ENCODE measurements at regions not wholly inside any gene's neighbourhood (a gene's known extent, or its start where the extent isn't known, plus 50 kb on each side); places are given as distances from the start of the nearest gene placed in this dataset.

DNA sequence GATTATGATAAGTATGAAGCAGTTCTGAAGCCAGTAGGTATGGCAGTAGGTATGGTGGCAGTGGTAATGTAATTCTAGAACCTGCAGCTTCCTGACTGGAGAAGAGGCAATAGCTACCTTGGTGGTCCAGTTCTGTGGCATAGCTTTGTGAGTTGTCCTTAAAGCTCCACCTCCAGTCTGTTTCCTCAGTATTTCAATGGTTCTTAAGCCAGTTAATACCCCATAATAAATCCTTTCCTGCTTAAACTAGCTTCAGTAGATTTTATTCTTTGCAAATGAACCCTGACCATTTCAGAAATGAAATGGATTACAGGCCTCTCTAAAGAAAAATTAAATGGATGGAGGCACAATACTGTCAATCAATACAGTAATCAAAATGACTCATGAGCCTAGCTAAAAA is 117.8 kb upstream of the KRAS start:
- H3K36me3 ChIP-seq (ENCODE audit: control insufficient read depth, insufficient read depth, low read length) = no peaks in the 10 kb centered on the region
- no peak overlapping the region for H3K4me3 ChIP-seq (replicated peaks; ENCODE audit: low read depth, low read length)
- DNase-seq (ENCODE audit: extremely low read depth, insufficient read length) = no peak
- no peaks in the 10 kb centered on the region for H3K27me3 ChIP-seq (replicated peaks; ENCODE audit: control insufficient read depth, insufficient read depth, low read length)
- TF ChIP-seq, protein P1, sequence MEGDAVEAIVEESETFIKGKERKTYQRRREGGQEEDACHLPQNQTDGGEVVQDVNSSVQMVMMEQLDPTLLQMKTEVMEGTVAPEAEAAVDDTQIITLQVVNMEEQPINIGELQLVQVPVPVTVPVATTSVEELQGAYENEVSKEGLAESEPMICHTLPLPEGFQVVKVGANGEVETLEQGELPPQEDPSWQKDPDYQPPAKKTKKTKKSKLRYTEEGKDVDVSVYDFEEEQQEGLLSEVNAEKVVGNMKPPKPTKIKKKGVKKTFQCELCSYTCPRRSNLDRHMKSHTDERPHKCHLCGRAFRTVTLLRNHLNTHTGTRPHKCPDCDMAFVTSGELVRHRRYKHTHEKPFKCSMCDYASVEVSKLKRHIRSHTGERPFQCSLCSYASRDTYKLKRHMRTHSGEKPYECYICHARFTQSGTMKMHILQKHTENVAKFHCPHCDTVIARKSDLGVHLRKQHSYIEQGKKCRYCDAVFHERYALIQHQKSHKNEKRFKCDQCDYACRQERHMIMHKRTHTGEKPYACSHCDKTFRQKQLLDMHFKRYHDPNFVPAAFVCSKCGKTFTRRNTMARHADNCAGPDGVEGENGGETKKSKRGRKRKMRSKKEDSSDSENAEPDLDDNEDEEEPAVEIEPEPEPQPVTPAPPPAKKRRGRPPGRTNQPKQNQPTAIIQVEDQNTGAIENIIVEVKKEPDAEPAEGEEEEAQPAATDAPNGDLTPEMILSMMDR (IDR thresholded peaks at IDR 0.05; ENCODE audit: insufficient read depth, low read length, poor library complexity, severe bottlenecking) = no peak

DNA sequence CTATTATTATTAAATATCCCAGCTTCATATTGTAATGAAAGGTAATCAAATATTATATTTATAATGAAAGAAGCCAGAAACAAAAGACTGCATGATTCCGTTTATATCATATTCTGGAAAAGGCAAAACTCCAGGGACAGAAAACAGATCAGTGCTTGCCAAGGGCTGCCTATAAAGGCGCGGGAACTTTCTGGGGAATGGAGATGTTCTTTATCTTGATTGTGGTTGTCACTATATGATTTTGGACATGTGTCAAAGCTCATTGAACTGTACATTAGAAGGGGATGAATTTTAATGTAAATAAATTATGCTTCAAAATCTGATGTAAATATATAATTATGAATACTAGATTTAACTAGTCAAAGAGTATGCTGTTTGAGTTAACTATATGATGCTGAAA is 115.4 kb upstream of the KRAS start:
- H3K4me3 ChIP-seq (replicated peaks; ENCODE audit: low read depth, low read length) = no peak overlapping the region
- no peaks in the 10 kb centered on the region for H3K27me3 ChIP-seq (replicated peaks; ENCODE audit: control insufficient read depth, insufficient read depth, low read length)
- H3K36me3 ChIP-seq (ENCODE audit: control insufficient read depth, insufficient read depth, low read length) = no peaks in the 10 kb centered on the region
- no peak for DNase-seq (ENCODE audit: extremely low read depth, insufficient read length)
- TF ChIP-seq, protein P1 (IDR thresholded peaks at IDR 0.05; ENCODE audit: insufficient read depth, low read length, poor library complexity, severe bottlenecking) = no peak

DNA sequence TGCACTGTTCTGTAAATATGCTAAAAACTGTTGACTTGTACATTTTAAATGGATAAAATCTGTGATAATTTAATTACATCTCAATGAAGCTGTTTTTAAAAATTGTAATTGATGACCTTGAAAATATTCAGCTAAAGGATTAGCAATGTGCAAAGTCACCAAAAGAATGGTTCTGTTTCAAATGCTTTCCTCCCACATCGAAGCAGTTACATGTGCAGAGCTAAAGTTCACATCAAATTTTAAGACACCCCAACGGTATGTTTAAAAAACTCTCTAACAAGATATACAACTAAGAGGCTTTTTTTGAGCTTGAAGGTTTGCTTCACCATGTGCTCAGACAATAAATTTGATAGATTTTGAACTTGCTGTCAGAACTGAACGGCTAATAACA is 114.6 kb upstream of the KRAS start:
- Histone ChIP-seq H3K27me3 (replicated peaks; ENCODE audit: control insufficient read depth, insufficient read depth, low read length) (no peaks in the 10 kb centered on the region; the same call in 1 of the 2 replicates), H3K4me3 (replicated peaks; ENCODE audit: low read depth, low read length) (no peak overlapping the region), H3K36me3 (ENCODE audit: control insufficient read depth, insufficient read depth, low read length) (no peaks in the 10 kb centered on the region)
- DNase-seq (ENCODE audit: extremely low read depth, insufficient read length) = no peak
- TF ChIP-seq, protein P1 (IDR thresholded peaks at IDR 0.05; ENCODE audit: insufficient read depth, low read length, poor library complexity, severe bottlenecking) = no peak

DNA sequence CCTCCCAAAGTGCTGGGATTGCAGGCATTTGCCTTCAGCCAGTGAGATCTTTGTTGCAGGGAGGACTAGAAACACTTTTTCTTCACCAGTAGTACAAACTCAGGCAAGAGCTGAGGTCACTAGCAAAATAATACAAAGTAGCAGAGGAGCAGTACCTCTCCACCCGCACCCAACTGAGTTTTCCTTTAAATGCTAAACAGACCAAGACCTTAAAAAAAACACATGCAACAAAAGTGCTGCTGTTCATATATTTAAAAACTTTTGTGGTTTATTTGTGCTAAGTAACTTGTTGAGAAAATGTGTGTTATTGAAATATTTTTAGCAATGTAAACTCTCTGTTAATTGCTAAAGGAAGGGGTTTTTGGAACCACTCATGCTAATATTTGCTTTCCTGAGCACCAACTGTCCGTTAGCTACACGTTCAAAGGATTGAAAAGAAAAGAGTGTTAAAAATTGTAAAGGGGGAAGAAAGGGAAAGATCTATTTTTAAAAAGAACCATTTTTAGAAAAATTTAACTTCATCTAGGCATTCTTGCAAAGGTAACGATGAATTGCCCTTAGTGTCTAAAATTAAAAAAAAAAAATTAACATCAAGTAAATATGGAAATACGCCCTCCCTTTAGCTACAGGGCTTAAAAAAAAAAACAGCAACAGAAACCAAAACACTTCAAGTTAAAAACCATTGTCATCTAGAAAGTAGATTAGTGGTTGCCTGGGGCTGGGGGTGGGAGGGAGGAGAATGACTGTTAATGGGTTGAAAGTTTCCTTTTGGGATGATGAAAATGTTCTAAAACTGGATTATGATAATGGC is 114.0 kb upstream of the KRAS start:
- TF ChIP-seq, protein P1 (IDR thresholded peaks at IDR 0.05; ENCODE audit: insufficient read depth, low read length, poor library complexity, severe bottlenecking) = no peak
- DNase-seq (ENCODE audit: extremely low read depth, insufficient read length) = peak; percentile 23
- Histone ChIP-seq H3K27me3 (replicated peaks; ENCODE audit: control insufficient read depth, insufficient read depth, low read length) (no peaks in the 10 kb centered on the region; the same call in 1 of the 2 replicates), H3K36me3 (ENCODE audit: control insufficient read depth, insufficient read depth, low read length) (no peaks in the 10 kb centered on the region), H3K4me3 (replicated peaks; ENCODE audit: low read depth, low read length) (0 out of 2 replicates have a peak overlapping the region, but pooled peaks have one; percentile 14)

DNA sequence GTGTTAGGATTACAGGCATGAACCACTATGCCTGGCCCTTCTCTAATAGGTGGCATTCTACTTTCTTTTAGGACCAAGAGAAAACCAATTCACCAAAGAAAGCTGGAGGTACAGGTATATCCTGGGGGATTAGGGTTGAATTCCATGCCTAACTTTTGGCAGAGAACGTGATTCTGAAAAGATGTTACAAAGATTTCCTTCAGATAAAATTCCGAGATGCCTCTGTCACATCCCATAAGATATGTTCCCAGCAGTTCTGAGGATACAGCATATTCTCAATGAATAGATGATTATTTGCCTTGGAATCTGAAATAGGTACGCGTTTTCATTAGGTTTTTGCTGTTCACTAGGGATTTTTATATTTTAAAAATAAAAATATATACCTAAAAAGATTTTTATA is 111.9 kb upstream of the KRAS start:
- TF ChIP-seq, protein P1 (IDR thresholded peaks at IDR 0.05; ENCODE audit: insufficient read depth, low read length, poor library complexity, severe bottlenecking) = no peak
- H3K4me3 ChIP-seq (replicated peaks; ENCODE audit: low read depth, low read length) = no peak overlapping the region
- H3K36me3 ChIP-seq (ENCODE audit: control insufficient read depth, insufficient read depth, low read length) = no peaks in the 10 kb centered on the region
- no peaks in the 10 kb centered on the region; the same call in 1 of the 2 replicates for H3K27me3 ChIP-seq (replicated peaks; ENCODE audit: control insufficient read depth, insufficient read depth, low read length)
- no peak for DNase-seq (ENCODE audit: extremely low read depth, insufficient read length)
